ENCODE measurements at regions not wholly inside any gene's neighbourhood (a gene's known extent, or its start where the extent isn't known, plus 50 kb on each side); places are given as distances from the start of the nearest gene placed in this dataset.

DNA sequence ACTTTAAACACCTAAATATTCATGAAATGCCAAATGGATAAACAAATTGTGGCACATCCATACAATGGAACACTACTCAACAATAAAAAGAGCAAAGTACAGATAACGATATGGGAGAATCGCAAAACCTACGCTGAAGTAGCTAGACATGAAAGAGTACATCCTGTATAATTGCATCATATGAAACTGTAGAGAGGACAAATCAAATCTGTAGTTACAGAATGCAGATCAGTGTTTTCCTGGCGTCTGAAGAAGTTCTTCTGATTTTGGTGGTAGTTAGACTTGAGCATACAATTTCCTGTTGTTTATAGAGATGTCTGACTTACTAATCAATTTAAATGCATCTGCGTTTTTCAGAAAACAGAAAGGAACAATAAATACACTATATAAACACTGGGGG, 394.4 kb downstream of the SOCS6 start:
- TF ChIP-seq EZH2 (IDR thresholded peaks at IDR 0.05; ENCODE audit: borderline replicate concordance) (no peak), EZH2phosphoT487 (IDR thresholded peaks at IDR 0.05; ENCODE audit: low read depth, severe bottlenecking, unreplicated experiment) (no peak)
- TF ChIP-seq, protein P1, sequence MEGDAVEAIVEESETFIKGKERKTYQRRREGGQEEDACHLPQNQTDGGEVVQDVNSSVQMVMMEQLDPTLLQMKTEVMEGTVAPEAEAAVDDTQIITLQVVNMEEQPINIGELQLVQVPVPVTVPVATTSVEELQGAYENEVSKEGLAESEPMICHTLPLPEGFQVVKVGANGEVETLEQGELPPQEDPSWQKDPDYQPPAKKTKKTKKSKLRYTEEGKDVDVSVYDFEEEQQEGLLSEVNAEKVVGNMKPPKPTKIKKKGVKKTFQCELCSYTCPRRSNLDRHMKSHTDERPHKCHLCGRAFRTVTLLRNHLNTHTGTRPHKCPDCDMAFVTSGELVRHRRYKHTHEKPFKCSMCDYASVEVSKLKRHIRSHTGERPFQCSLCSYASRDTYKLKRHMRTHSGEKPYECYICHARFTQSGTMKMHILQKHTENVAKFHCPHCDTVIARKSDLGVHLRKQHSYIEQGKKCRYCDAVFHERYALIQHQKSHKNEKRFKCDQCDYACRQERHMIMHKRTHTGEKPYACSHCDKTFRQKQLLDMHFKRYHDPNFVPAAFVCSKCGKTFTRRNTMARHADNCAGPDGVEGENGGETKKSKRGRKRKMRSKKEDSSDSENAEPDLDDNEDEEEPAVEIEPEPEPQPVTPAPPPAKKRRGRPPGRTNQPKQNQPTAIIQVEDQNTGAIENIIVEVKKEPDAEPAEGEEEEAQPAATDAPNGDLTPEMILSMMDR (IDR thresholded peaks at IDR 0.05; ENCODE audit: poor library complexity) = no peak
